GM19351 (cell line): ENCODE measurements at regions not wholly inside any gene's neighbourhood (a gene's known extent, or its start where the extent isn't known, plus 50 kb on each side); places are given as distances from the start of the nearest gene placed in this dataset.
"Not testable (repeated sequence)": the region's sequence is repeated elsewhere in the genome, so short reads cannot be mapped to it uniquely, and the experiment has no call there.

Experiments
- ATAC-seq: cut with Tn5 transposase; IDR thresholded peaks from one replicate; pipeline ENCODE4 v1.9.1; 2021; ENCODE audit warnings: mild to moderate bottlenecking, moderate library complexity; ENCODE audit not compliant: unreplicated experiment

- ATAC-seq, result no peak
Observed at GRCh38 chr5:158049459-158049858, 190.5 kb upstream of the CLINT1 start.

GRCh38 chr5:158045696-158046095, 186.8 kb upstream of the CLINT1 start:
- no peak for ATAC-seq

- ATAC-seq, result peak; percentile 64
Observed at GRCh38 chr5:158039911-158040347, 181.0 kb upstream of the CLINT1 start.

GRCh38 chr5:158039441-158039840, 180.5 kb upstream of the CLINT1 start:
- ATAC-seq, result peak; percentile 23

- not testable (repeated sequence) for ATAC-seq
Observed at GRCh38 chr5:158036983-158037595, 178.1 kb upstream of the CLINT1 start.

GRCh38 chr5:158034586-158034985, 175.6 kb upstream of the CLINT1 start:
- ATAC-seq, result not testable (repeated sequence)

- no peak for ATAC-seq
Observed at GRCh38 chr5:158033724-158034123, 174.8 kb upstream of the CLINT1 start.

- no peak for ATAC-seq
Observed at GRCh38 chr5:158033076-158033475, 174.1 kb upstream of the CLINT1 start.

GRCh38 chr5:158032246-158032645, 173.3 kb upstream of the CLINT1 start:
- ATAC-seq, result no peak

GRCh38 chr5:158027806-158028775, 169.1 kb upstream of the CLINT1 start:
- ATAC-seq, result no peak

- ATAC-seq, result no peak
Observed at GRCh38 chr5:158026304-158027031, 167.5 kb upstream of the CLINT1 start.

- ATAC-seq, result no peak
Observed at GRCh38 chr5:158023266-158023665, 164.3 kb upstream of the CLINT1 start.

- no peak for ATAC-seq
Observed at GRCh38 chr5:158022837-158023236, 163.9 kb upstream of the CLINT1 start.

GRCh38 chr5:158022393-158022792, 163.4 kb upstream of the CLINT1 start:
- ATAC-seq, result no peak

GRCh38 chr5:158020555-158021418, 161.8 kb upstream of the CLINT1 start:
- no peak for ATAC-seq

- ATAC-seq, result no peak
Observed at GRCh38 chr5:158017469-158017868, 158.5 kb upstream of the CLINT1 start.

GRCh38 chr5:158014372-158014771, 155.4 kb upstream of the CLINT1 start:
- no peak for ATAC-seq

GRCh38 chr5:158013939-158014338, 155.0 kb upstream of the CLINT1 start:
- no peak for ATAC-seq

GRCh38 chr5:158013303-158013702, 154.4 kb upstream of the CLINT1 start:
- no peak for ATAC-seq

- ATAC-seq, result no peak
Observed at GRCh38 chr5:158011422-158011821, 152.5 kb upstream of the CLINT1 start.
